T-helper 17 cell (primary cell): ENCODE measurements at regions not wholly inside any gene's neighbourhood (a gene's known extent, or its start where the extent isn't known, plus 50 kb on each side); places are given as distances from the start of the nearest gene placed in this dataset.

ENCODE experiments used
- ATAC-seq: fragments of 150-1000 bp; cut with Tn5 transposase; 2 replicates; pipeline ENCODE4 v1.10.0; 2021; ENCODE audit warnings: mild to moderate bottlenecking, moderate library complexity
- DNase-seq, 3 donors: peaks; one replicate each; pipeline versions ENCODE4 v3.0.0 to v3.0.0-alpha.2; 2020 to 2021
- H3K9me3 ChIP-seq: one replicate; pipeline ENCODE4 v1.7.0; 2013; ENCODE audit warnings: low read length, mild to moderate bottlenecking; ENCODE audit not compliant: control insufficient read depth, poor library complexity, severe bottlenecking
- H3K27ac Mint-ChIP-seq: one replicate; pipeline ENCODE4 v1.8.0; 2022; ENCODE audit warnings: mild to moderate bottlenecking, moderate library complexity, mixed read lengths
- H3K27me3 Mint-ChIP-seq: one replicate; pipeline ENCODE4 v1.8.0; 2022; ENCODE audit warnings: mixed read lengths
- H3K36me3 Mint-ChIP-seq: one replicate; pipeline ENCODE4 v1.8.0; 2022; ENCODE audit warnings: low read depth, mixed read lengths
- H3K4me1 Mint-ChIP-seq: one replicate; pipeline ENCODE4 v1.8.0; 2022; ENCODE audit warnings: mild to moderate bottlenecking, mixed read lengths
- H3K4me3 Mint-ChIP-seq: one replicate; pipeline ENCODE4 v1.8.0; 2022; ENCODE audit warnings: mild to moderate bottlenecking, moderate library complexity, mixed read lengths

GRCh38 chr13:106001443-106001842, 534.0 kb downstream of the EFNB2 start:
- no peak for DNase-seq
- ATAC-seq, result no peak
- Mint-ChIP-seq H3K27me3 (no peaks in the 10 kb centered on the region), H3K4me3 (no peak overlapping the region), H3K36me3 (no peaks in the 10 kb centered on the region), H3K27ac (no peak overlapping the region), H3K4me1 (no peaks in the 10 kb centered on the region)
- H3K9me3 ChIP-seq, result no peaks in the 10 kb centered on the region

- no peak overlapping the region for H3K4me3 Mint-ChIP-seq
- ATAC-seq (no peak), DNase-seq (no peak)
- H3K4me1 Mint-ChIP-seq, result no peaks in the 10 kb centered on the region
- H3K27ac Mint-ChIP-seq, result no peak overlapping the region
- no peaks in the 10 kb centered on the region for H3K9me3 ChIP-seq
- H3K36me3 Mint-ChIP-seq, result no peaks in the 10 kb centered on the region
- no peaks in the 10 kb centered on the region for H3K27me3 Mint-ChIP-seq
Measured at GRCh38 chr13:105997581-105998550, 537.6 kb downstream of the EFNB2 start.

- no peaks in the 10 kb centered on the region for H3K9me3 ChIP-seq
- ATAC-seq (no peak), DNase-seq (no peak)
- Mint-ChIP-seq H3K27ac (no peak overlapping the region), H3K36me3 (no peaks in the 10 kb centered on the region), H3K27me3 (no peaks in the 10 kb centered on the region), H3K4me3 (no peak overlapping the region), H3K4me1 (no peaks in the 10 kb centered on the region)
Measured at GRCh38 chr13:105996391-105997025, 539.0 kb downstream of the EFNB2 start.

GRCh38 chr13:105994340-105994739, 541.1 kb downstream of the EFNB2 start:
- no peaks in the 10 kb centered on the region for H3K27me3 Mint-ChIP-seq
- no peak for ATAC-seq
- H3K4me1 Mint-ChIP-seq, result no peaks in the 10 kb centered on the region
- no peak overlapping the region for H3K27ac Mint-ChIP-seq
- DNase-seq, result no peak
- H3K4me3 Mint-ChIP-seq, result no peak overlapping the region
- H3K9me3 ChIP-seq, result no peaks in the 10 kb centered on the region
- H3K36me3 Mint-ChIP-seq, result no peaks in the 10 kb centered on the region

GRCh38 chr13:105991622-105992277, 543.7 kb downstream of the EFNB2 start:
- no peak overlapping the region for H3K4me3 Mint-ChIP-seq
- H3K27ac Mint-ChIP-seq, result no peak overlapping the region
- no peak for DNase-seq
- no peak for ATAC-seq
- H3K4me1 Mint-ChIP-seq, result no peaks in the 10 kb centered on the region
- H3K9me3 ChIP-seq, result no peaks in the 10 kb centered on the region
- no peaks in the 10 kb centered on the region for H3K36me3 Mint-ChIP-seq
- no peaks in the 10 kb centered on the region for H3K27me3 Mint-ChIP-seq

GRCh38 chr13:105991131-105991530, 544.3 kb downstream of the EFNB2 start:
- Mint-ChIP-seq H3K36me3 (no peaks in the 10 kb centered on the region), H3K27me3 (no peaks in the 10 kb centered on the region), H3K4me1 (no peaks in the 10 kb centered on the region), H3K4me3 (no peak overlapping the region), H3K27ac (no peak overlapping the region)
- H3K9me3 ChIP-seq, result no peaks in the 10 kb centered on the region
- ATAC-seq (no peak), DNase-seq (no peak)

- no peak for ATAC-seq
- no peaks in the 10 kb centered on the region for H3K9me3 ChIP-seq
- Mint-ChIP-seq H3K36me3 (no peaks in the 10 kb centered on the region), H3K4me1 (no peaks in the 10 kb centered on the region), H3K27me3 (no peaks in the 10 kb centered on the region), H3K4me3 (no peak overlapping the region), H3K27ac (no peak overlapping the region)
- DNase-seq, result no peak
Measured at GRCh38 chr13:105990256-105990958, 545.1 kb downstream of the EFNB2 start.

- no peak overlapping the region for H3K4me3 Mint-ChIP-seq
- no peak for ATAC-seq
- no peaks in the 10 kb centered on the region for H3K9me3 ChIP-seq
- no peak for DNase-seq
- H3K27ac Mint-ChIP-seq, result no peak overlapping the region
- peaks cover 6% of the 10 kb centered on the region for H3K27me3 Mint-ChIP-seq
- no peaks in the 10 kb centered on the region for H3K36me3 Mint-ChIP-seq
- H3K4me1 Mint-ChIP-seq, result no peaks in the 10 kb centered on the region
Measured at GRCh38 chr13:105984646-105985045, 550.8 kb downstream of the EFNB2 start.

- peaks cover 6% of the 10 kb centered on the region for H3K27me3 Mint-ChIP-seq
- H3K27ac Mint-ChIP-seq, result no peak overlapping the region
- ATAC-seq (no peak), DNase-seq (no peak)
- H3K9me3 ChIP-seq, result no peaks in the 10 kb centered on the region
- H3K36me3 Mint-ChIP-seq, result no peaks in the 10 kb centered on the region
- H3K4me3 Mint-ChIP-seq, result no peak overlapping the region
- H3K4me1 Mint-ChIP-seq, result no peaks in the 10 kb centered on the region
Measured at GRCh38 chr13:105984236-105984635, 551.2 kb downstream of the EFNB2 start.

- peaks cover 6% of the 10 kb centered on the region for H3K27me3 Mint-ChIP-seq
Measured at GRCh38 chr13:105982219-105982930, 553.1 kb downstream of the EFNB2 start.

GRCh38 chr13:105979131-105980011, 556.1 kb downstream of the EFNB2 start:
- DNase-seq, result no peak
- H3K4me3 Mint-ChIP-seq, result no peak overlapping the region

More at GRCh38 chr13:105982219-105982930, 553.1 kb downstream of the EFNB2 start:
- Mint-ChIP-seq H3K4me3 (no peak overlapping the region), H3K4me1 (no peaks in the 10 kb centered on the region), H3K36me3 (no peaks in the 10 kb centered on the region), H3K27ac (no peak overlapping the region)
- no peak for DNase-seq
- ATAC-seq, result no peak
- no peaks in the 10 kb centered on the region for H3K9me3 ChIP-seq

GRCh38 chr13:105974380-105974779, 561.1 kb downstream of the EFNB2 start:
- no peak overlapping the region for H3K27ac Mint-ChIP-seq
- DNase-seq, result no peak
- H3K4me3 Mint-ChIP-seq, result no peak overlapping the region
- H3K9me3 ChIP-seq, result no peaks in the 10 kb centered on the region
- peaks cover 3% of the 10 kb centered on the region for H3K4me1 Mint-ChIP-seq
- no peaks in the 10 kb centered on the region for H3K36me3 Mint-ChIP-seq
- H3K27me3 Mint-ChIP-seq, result peaks cover 7% of the 10 kb centered on the region
- ATAC-seq, result no peak

More at GRCh38 chr13:105979131-105980011, 556.1 kb downstream of the EFNB2 start:
- Mint-ChIP-seq H3K36me3 (no peaks in the 10 kb centered on the region), H3K27me3 (peaks cover 6% of the 10 kb centered on the region), H3K27ac (no peak overlapping the region), H3K4me1 (no peaks in the 10 kb centered on the region)
- H3K9me3 ChIP-seq, result no peaks in the 10 kb centered on the region
- ATAC-seq, result no peak
